Gastroesophageal sphincter (tissue), 3 donors: ENCODE measurements at regions not wholly inside any gene's neighbourhood (a gene's known extent, or its start where the extent isn't known, plus 50 kb on each side); places are given as distances from the start of the nearest gene placed in this dataset.

Experiments
- CTCF ChIP-seq, 4 experiments: fragments of 200-600 bp in 2 of 4; fragments of 450-650 bp in 2 of 4; sonication (generic) in 1 of 4; IDR thresholded peaks; one replicate each; pipeline ENCODE4 v1.5.1; 2017 to 2019; ENCODE audit warnings: antibody characterized with exemption in 4 of 4, mild to moderate bottlenecking in 2 of 4, moderate library complexity in 2 of 4
- EP300 ChIP-seq: sonication (generic); formaldehyde crosslinking; IDR thresholded peaks from one replicate; pipeline ENCODE4 v1.6.1; 2017; ENCODE audit warnings: antibody characterized with exemption, mild to moderate bottlenecking
- POLR2A ChIP-seq, 2 donors: fragments of 450-650 bp; IDR thresholded peaks; one replicate each; pipeline ENCODE4 v1.6.1; 2017; ENCODE audit warnings: antibody characterized with exemption in 2 of 2, mild to moderate bottlenecking in 2 of 2, moderate library complexity in 1 of 2
- POLR2AphosphoS5 ChIP-seq: sonication (generic); formaldehyde crosslinking; IDR thresholded peaks from one replicate; pipeline ENCODE4 v1.6.1; 2017; ENCODE audit warnings: antibody characterized with exemption

GRCh38 chr18:40494603-40495002 lies 1460.4 kb upstream of the PIK3C3 start:
- TF ChIP-seq CTCF (IDR thresholded peaks at IDR 0.05) (no peak), EP300 (no peak), POLR2AphosphoS5 (no peak), POLR2A (IDR thresholded peaks at IDR 0.05) (no peak)
